ENCODE measurements at regions not wholly inside any gene's neighbourhood (a gene's known extent, or its start where the extent isn't known, plus 50 kb on each side); places are given as distances from the start of the nearest gene placed in this dataset.

GRCh38 chr3:106678657-106679390, 698.4 kb upstream of the CCDC54 start:
- Histone ChIP-seq H3K27me3 (ENCODE audit: control insufficient read depth in 3 of 3, insufficient read depth in 3 of 3, low read depth in 1 of 3, low read length in 3 of 3) (no peaks in the 10 kb centered on the region), H4K91ac (ENCODE audit: low read depth, low read length, poor library complexity) (no peak overlapping the region), H2AK5ac (ENCODE audit: low read depth, low read length) (no peak overlapping the region), H3K9me3 (replicated peaks in 1 of 2; ENCODE audit: control insufficient read depth in 2 of 2, insufficient read depth in 1 of 2, low read depth in 1 of 2, low read length in 2 of 2) (no peaks in the 10 kb centered on the region), H2BK12ac (ENCODE audit: low read length) (no peak overlapping the region), H3K4me2 (ENCODE audit: insufficient read depth, low read length, poor library complexity, severe bottlenecking) (no peak overlapping the region), H2AFZ (ENCODE audit: low read length) (peak overlapping the region; percentile 29), H3K4ac (ENCODE audit: low read length) (no peak overlapping the region), H2BK15ac (ENCODE audit: low read length) (no peak overlapping the region), H3K14ac (ENCODE audit: low read length) (no peak overlapping the region), H3K4me1 (ENCODE audit: control insufficient read depth in 2 of 2, insufficient read depth in 1 of 2, low read depth in 1 of 2, low read length in 2 of 2) (no peaks in the 10 kb centered on the region), H3K9ac (ENCODE audit: low read depth, low read length, poor library complexity) (no peak overlapping the region), H3K4me3 (ENCODE audit: low read length in 2 of 2) (no peak overlapping the region), H3K79me1 (ENCODE audit: low read depth, low read length) (no peaks in the 10 kb centered on the region), H4K8ac (ENCODE audit: low read depth, low read length) (no peak overlapping the region), H3K27ac (replicated peaks; ENCODE audit: low read length) (no peak overlapping the region), H3K18ac (ENCODE audit: low read length) (no peak overlapping the region), H3K23ac (ENCODE audit: low read depth, low read length, poor library complexity) (no peak overlapping the region), H3K36me3 (replicated peaks in 1 of 2; ENCODE audit: control insufficient read depth in 2 of 2, insufficient read depth in 2 of 2, low read length in 2 of 2) (no peaks in the 10 kb centered on the region), H2BK120ac (ENCODE audit: low read depth, low read length) (no peak overlapping the region), H2BK5ac (ENCODE audit: low read length) (no peak overlapping the region)
- no CpG with 5 or more reads among the region's 12 CpGs for WGBS, 2 donors (ENCODE audit: extremely low coverage in 2 of 2, insufficient read length in 2 of 2, insufficient replicate concordance in 1 of 2)
- no peak for DNase-seq (ENCODE audit: low spot score)

DNA sequence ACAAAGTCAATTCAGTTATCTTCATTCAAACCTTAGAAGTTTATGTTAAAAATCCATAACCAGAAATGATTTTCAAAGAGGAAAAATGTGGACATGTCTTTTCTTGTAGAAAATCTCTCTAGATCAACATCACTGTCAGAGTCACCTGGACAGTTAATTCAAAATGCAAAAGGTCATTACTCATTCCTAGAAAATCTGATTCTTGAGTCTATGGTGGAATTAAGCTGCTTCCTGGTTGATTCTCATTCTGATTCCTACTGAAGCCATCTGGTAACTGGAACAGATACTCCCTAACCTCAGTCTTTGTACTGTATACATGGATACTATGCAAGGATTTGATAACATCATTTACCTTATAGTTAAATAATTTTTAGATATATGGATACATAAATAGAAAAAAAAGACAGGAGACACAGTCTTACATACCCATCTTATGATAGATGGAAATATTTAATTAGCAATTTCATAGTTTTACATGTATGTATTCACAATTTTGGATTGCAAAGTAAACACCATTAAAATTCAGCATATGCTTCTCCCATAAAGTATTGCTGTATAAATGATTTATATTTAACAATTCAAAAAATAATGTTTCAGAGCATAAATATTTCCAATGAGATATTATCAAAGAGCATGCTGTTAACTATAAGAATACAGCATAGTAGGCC, 693.2 kb upstream of the CCDC54 start:
- Histone ChIP-seq H2BK12ac (ENCODE audit: low read length) (no peak overlapping the region), H3K4me2 (ENCODE audit: insufficient read depth, low read length, poor library complexity, severe bottlenecking) (no peak overlapping the region), H3K27ac (replicated peaks; ENCODE audit: low read length) (no peak overlapping the region), H3K9me3 (replicated peaks in 1 of 2; ENCODE audit: control insufficient read depth in 2 of 2, insufficient read depth in 1 of 2, low read depth in 1 of 2, low read length in 2 of 2) (no peaks in the 10 kb centered on the region), H4K8ac (ENCODE audit: low read depth, low read length) (no peak overlapping the region), H3K4me3 (ENCODE audit: low read length in 2 of 2) (no peak overlapping the region), H3K14ac (ENCODE audit: low read length) (no peak overlapping the region), H3K27me3 (ENCODE audit: control insufficient read depth in 3 of 3, insufficient read depth in 3 of 3, low read depth in 1 of 3, low read length in 3 of 3) (no peaks in the 10 kb centered on the region), H2AK5ac (ENCODE audit: low read depth, low read length) (no peak overlapping the region), H3K4me1 (ENCODE audit: control insufficient read depth in 2 of 2, insufficient read depth in 1 of 2, low read depth in 1 of 2, low read length in 2 of 2) (no peaks in the 10 kb centered on the region), H3K36me3 (replicated peaks in 1 of 2; ENCODE audit: control insufficient read depth in 2 of 2, insufficient read depth in 2 of 2, low read length in 2 of 2) (no peaks in the 10 kb centered on the region), H3K4ac (ENCODE audit: low read length) (no peak overlapping the region), H2BK120ac (ENCODE audit: low read depth, low read length) (no peak overlapping the region), H2AFZ (ENCODE audit: low read length) (no peak overlapping the region), H2BK5ac (ENCODE audit: low read length) (no peak overlapping the region), H3K9ac (ENCODE audit: low read depth, low read length, poor library complexity) (no peak overlapping the region), H3K79me1 (ENCODE audit: low read depth, low read length) (no peaks in the 10 kb centered on the region), H4K91ac (ENCODE audit: low read depth, low read length, poor library complexity) (no peak overlapping the region), H2BK15ac (ENCODE audit: low read length) (no peak overlapping the region), H3K18ac (ENCODE audit: low read length) (no peak overlapping the region), H3K23ac (ENCODE audit: low read depth, low read length, poor library complexity) (no peak overlapping the region)
- no peak for DNase-seq (ENCODE audit: low spot score)

DNA sequence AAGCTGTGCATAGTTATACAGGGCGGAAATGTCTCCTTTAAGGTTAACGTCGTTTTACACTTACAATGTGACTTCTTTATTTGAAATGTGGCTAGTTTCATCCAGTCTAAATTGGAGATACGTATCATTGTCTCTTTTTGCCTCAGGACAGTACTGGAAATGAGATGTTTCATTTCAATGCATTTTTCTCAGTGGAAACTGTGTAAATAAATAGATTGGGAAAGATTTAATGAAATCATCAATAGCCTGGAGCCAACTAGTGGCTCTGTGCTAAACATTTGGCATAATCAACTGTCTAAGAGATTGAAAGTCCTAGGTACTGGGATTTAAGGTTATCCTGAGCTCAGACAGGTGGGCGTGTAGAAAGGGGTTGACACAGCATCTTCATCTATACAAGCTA, 691.5 kb upstream of the CCDC54 start:
- Histone ChIP-seq H3K36me3 (replicated peaks in 1 of 2; ENCODE audit: control insufficient read depth in 2 of 2, insufficient read depth in 2 of 2, low read length in 2 of 2) (no peaks in the 10 kb centered on the region), H2BK15ac (ENCODE audit: low read length) (no peak overlapping the region), H3K18ac (ENCODE audit: low read length) (no peak overlapping the region), H3K4ac (ENCODE audit: low read length) (no peak overlapping the region), H3K23ac (ENCODE audit: low read depth, low read length, poor library complexity) (no peak overlapping the region), H3K9me3 (replicated peaks in 1 of 2; ENCODE audit: control insufficient read depth in 2 of 2, insufficient read depth in 1 of 2, low read depth in 1 of 2, low read length in 2 of 2) (no peaks in the 10 kb centered on the region), H3K4me2 (ENCODE audit: insufficient read depth, low read length, poor library complexity, severe bottlenecking) (no peak overlapping the region), H3K14ac (ENCODE audit: low read length) (no peak overlapping the region), H3K27me3 (ENCODE audit: control insufficient read depth in 3 of 3, insufficient read depth in 3 of 3, low read depth in 1 of 3, low read length in 3 of 3) (no peaks in the 10 kb centered on the region), H2AK5ac (ENCODE audit: low read depth, low read length) (no peak overlapping the region), H2BK120ac (ENCODE audit: low read depth, low read length) (no peak overlapping the region), H3K4me3 (ENCODE audit: low read length in 2 of 2) (no peak overlapping the region), H2AFZ (ENCODE audit: low read length) (no peak overlapping the region), H3K27ac (replicated peaks; ENCODE audit: low read length) (no peak overlapping the region), H3K9ac (ENCODE audit: low read depth, low read length, poor library complexity) (no peak overlapping the region), H3K79me1 (ENCODE audit: low read depth, low read length) (no peaks in the 10 kb centered on the region), H4K91ac (ENCODE audit: low read depth, low read length, poor library complexity) (no peak overlapping the region), H4K8ac (ENCODE audit: low read depth, low read length) (no peak overlapping the region), H2BK5ac (ENCODE audit: low read length) (no peak overlapping the region), H2BK12ac (ENCODE audit: low read length) (no peak overlapping the region), H3K4me1 (ENCODE audit: control insufficient read depth in 2 of 2, insufficient read depth in 1 of 2, low read depth in 1 of 2, low read length in 2 of 2) (no peaks in the 10 kb centered on the region)
- WGBS, 2 donors (ENCODE audit: extremely low coverage in 2 of 2, insufficient read length in 2 of 2, insufficient replicate concordance in 1 of 2), result no CpG with 5 or more reads among the region's 5 CpGs
- DNase-seq (ENCODE audit: low spot score), result no peak

GRCh38 chr3:106687905-106688304, 689.3 kb upstream of the CCDC54 start:
- H2BK5ac ChIP-seq (ENCODE audit: low read length), result no peak overlapping the region
- no peaks in the 10 kb centered on the region for H3K4me1 ChIP-seq (ENCODE audit: control insufficient read depth in 2 of 2, insufficient read depth in 1 of 2, low read depth in 1 of 2, low read length in 2 of 2)
- H3K18ac ChIP-seq (ENCODE audit: low read length), result no peak overlapping the region
- no peak overlapping the region for H2AK5ac ChIP-seq (ENCODE audit: low read depth, low read length)
- no peak overlapping the region for H3K23ac ChIP-seq (ENCODE audit: low read depth, low read length, poor library complexity)
- H3K4ac ChIP-seq (ENCODE audit: low read length), result no peak overlapping the region
- no peaks in the 10 kb centered on the region for H3K36me3 ChIP-seq (replicated peaks in 1 of 2; ENCODE audit: control insufficient read depth in 2 of 2, insufficient read depth in 2 of 2, low read length in 2 of 2)
- no peak overlapping the region for H3K14ac ChIP-seq (ENCODE audit: low read length)
- no peak overlapping the region for H3K27ac ChIP-seq (replicated peaks; ENCODE audit: low read length)
- no peak for DNase-seq (ENCODE audit: low spot score)
- H4K8ac ChIP-seq (ENCODE audit: low read depth, low read length), result no peak overlapping the region
- H3K4me3 ChIP-seq (ENCODE audit: low read length in 2 of 2), result no peak overlapping the region
- H2BK120ac ChIP-seq (ENCODE audit: low read depth, low read length), result no peak overlapping the region
- H2BK12ac ChIP-seq (ENCODE audit: low read length), result no peak overlapping the region
- H3K9me3 ChIP-seq (replicated peaks in 1 of 2; ENCODE audit: control insufficient read depth in 2 of 2, insufficient read depth in 1 of 2, low read depth in 1 of 2, low read length in 2 of 2), result no peaks in the 10 kb centered on the region
- no peak overlapping the region for H2BK15ac ChIP-seq (ENCODE audit: low read length)
- H3K9ac ChIP-seq (ENCODE audit: low read depth, low read length, poor library complexity), result no peak overlapping the region
- H3K79me1 ChIP-seq (ENCODE audit: low read depth, low read length), result no peaks in the 10 kb centered on the region
- H3K27me3 ChIP-seq (ENCODE audit: control insufficient read depth in 3 of 3, insufficient read depth in 3 of 3, low read depth in 1 of 3, low read length in 3 of 3), result no peaks in the 10 kb centered on the region
- H2AFZ ChIP-seq (ENCODE audit: low read length), result no peak overlapping the region
- H3K4me2 ChIP-seq (ENCODE audit: insufficient read depth, low read length, poor library complexity, severe bottlenecking), result no peak overlapping the region
- H4K91ac ChIP-seq (ENCODE audit: low read depth, low read length, poor library complexity), result no peak overlapping the region
- WGBS, 2 donors (ENCODE audit: extremely low coverage in 2 of 2, insufficient read length in 2 of 2, insufficient replicate concordance in 1 of 2), result no CpG with 5 or more reads among the region's 3 CpGs

All from neuronal stem cell (in vitro differentiated cells).